A673 (cell line): ENCODE measurements at regions not wholly inside any gene's neighbourhood (a gene's known extent, or its start where the extent isn't known, plus 50 kb on each side); places are given as distances from the start of the nearest gene placed in this dataset.

Experiments used
- BruUV-seq: library from RNA; stranded (reverse); fragments of 400-500 nt; replicated peaks from 2 replicates; lab custom pipeline; 2021; lab: Mats Ljungman, UMichigan
- CTCF ChIA-PET: fragments of 300-600 bp; sonication (Branson Sonifier 250); formaldehyde crosslinking; loops from one replicate; lab custom pipeline; 2022; ENCODE audit warnings: antibody characterized with exemption; lab: Charles Lee
- POLR2A ChIA-PET: fragments of 300-600 bp; sonication (Branson Sonifier 250); formaldehyde crosslinking; loops from one replicate; lab custom pipeline; 2022; ENCODE audit warnings: antibody characterized with exemption; ENCODE audit not compliant: low non-redundant PET; lab: Charles Lee
- DNase-seq: peaks from one replicate; pipeline ENCODE4 v3.0.0-alpha.2; 2015; ENCODE audit warnings: low spot score
- H3K27ac ChIP-seq: fragments of 200-600 bp; sonication (generic); 2 replicates; pipeline ENCODE4 v1.5.1; 2016; ENCODE audit warnings: mixed run types, low read depth, mild to moderate bottlenecking, mixed read lengths, antibody characterized with exemption, low read length; ENCODE audit not compliant: poor library complexity, severe bottlenecking
- H3K27me3 ChIP-seq: fragments of 200-600 bp; sonication (generic); replicated peaks from 2 replicates; pipeline ENCODE4 v1.6.1; 2017; ENCODE audit warnings: mixed run types, low read depth, mild to moderate bottlenecking, mixed read lengths, antibody characterized with exemption, low read length; ENCODE audit not compliant: insufficient read depth, poor library complexity
- H3K36me3 ChIP-seq: fragments of 200-600 bp; sonication (generic); 2 replicates; pipeline ENCODE4 v1.6.1; 2016; ENCODE audit warnings: mixed run types, mild to moderate bottlenecking, mixed read lengths, antibody characterized with exemption, low read length; ENCODE audit not compliant: insufficient read depth, poor library complexity, severe bottlenecking
- H3K4me1 ChIP-seq: fragments of 200-600 bp; sonication (generic); 2 replicates; pipeline ENCODE4 v1.6.1; 2017; ENCODE audit warnings: mixed run types, mild to moderate bottlenecking, mixed read lengths, antibody characterized with exemption, low read length; ENCODE audit not compliant: insufficient read depth, poor library complexity, severe bottlenecking
- H3K4me3 ChIP-seq: fragments of 200-600 bp; sonication (generic); 2 replicates; pipeline ENCODE4 v1.5.1; 2016; ENCODE audit warnings: low read depth, mixed run types, mild to moderate bottlenecking, mixed read lengths, low read length; ENCODE audit not compliant: poor library complexity, severe bottlenecking
- H3K9me3 ChIP-seq: fragments of 200-600 bp; sonication (generic); 2 replicates; pipeline ENCODE4 v1.6.1; 2016; ENCODE audit warnings: mixed run types, low read depth, mild to moderate bottlenecking, mixed read lengths, antibody characterized with exemption, low read length; ENCODE audit not compliant: poor library complexity, severe bottlenecking
- EZH2 ChIP-seq: fragments of 200-600 bp; sonication (generic); IDR thresholded peaks from 2 replicates; pipeline ENCODE4 v1.6.1; 2017; ENCODE audit warnings: borderline replicate concordance, low read depth, mild to moderate bottlenecking, mixed read lengths, antibody characterized with exemption, low read length; ENCODE audit not compliant: poor library complexity, severe bottlenecking
- intact Hi-C: fragments of 100-400 bp; cut with micrococcal nuclease; formaldehyde crosslinking; loops from one replicate; pipeline ENCODE4 v1.10.0; 2022; ENCODE audit not compliant: unreplicated experiment
- TF ChIP-seq, protein P1 (sequence below): fragments of 300-800, 200-600 bp; sonication (generic); conservative IDR thresholded peaks from 2 replicates; pipeline ENCODE4 v1.5.1; 2017; ENCODE audit warnings: low read depth, mild to moderate bottlenecking, antibody characterized with exemption, low read length, moderate library complexity, mixed read lengths

GRCh38 chr17:79538291-79538690 is 72.6 kb downstream of the RBFOX3 start:
- TF ChIP-seq EZH2 = no peak
- TF ChIP-seq, protein P1, sequence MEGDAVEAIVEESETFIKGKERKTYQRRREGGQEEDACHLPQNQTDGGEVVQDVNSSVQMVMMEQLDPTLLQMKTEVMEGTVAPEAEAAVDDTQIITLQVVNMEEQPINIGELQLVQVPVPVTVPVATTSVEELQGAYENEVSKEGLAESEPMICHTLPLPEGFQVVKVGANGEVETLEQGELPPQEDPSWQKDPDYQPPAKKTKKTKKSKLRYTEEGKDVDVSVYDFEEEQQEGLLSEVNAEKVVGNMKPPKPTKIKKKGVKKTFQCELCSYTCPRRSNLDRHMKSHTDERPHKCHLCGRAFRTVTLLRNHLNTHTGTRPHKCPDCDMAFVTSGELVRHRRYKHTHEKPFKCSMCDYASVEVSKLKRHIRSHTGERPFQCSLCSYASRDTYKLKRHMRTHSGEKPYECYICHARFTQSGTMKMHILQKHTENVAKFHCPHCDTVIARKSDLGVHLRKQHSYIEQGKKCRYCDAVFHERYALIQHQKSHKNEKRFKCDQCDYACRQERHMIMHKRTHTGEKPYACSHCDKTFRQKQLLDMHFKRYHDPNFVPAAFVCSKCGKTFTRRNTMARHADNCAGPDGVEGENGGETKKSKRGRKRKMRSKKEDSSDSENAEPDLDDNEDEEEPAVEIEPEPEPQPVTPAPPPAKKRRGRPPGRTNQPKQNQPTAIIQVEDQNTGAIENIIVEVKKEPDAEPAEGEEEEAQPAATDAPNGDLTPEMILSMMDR = no peak
- intact Hi-C loops = no loop called here
- POLR2A ChIA-PET = no interaction called here
- DNase-seq = no peak
- Histone ChIP-seq H3K36me3 (no peaks in the 10 kb centered on the region), H3K4me3 (no peak overlapping the region), H3K27me3 (peaks cover 33% of the 10 kb centered on the region), H3K9me3 (no peaks in the 10 kb centered on the region), H3K4me1 (no peaks in the 10 kb centered on the region), H3K27ac (no peak overlapping the region)
- no TSS peak for BruUV-seq
- CTCF ChIA-PET = no interaction called here

- intact Hi-C loops = no loop called here
- Histone ChIP-seq H3K36me3 (no peaks in the 10 kb centered on the region), H3K4me1 (no peaks in the 10 kb centered on the region), H3K27ac (no peak overlapping the region), H3K27me3 (peaks cover 33% of the 10 kb centered on the region), H3K9me3 (no peaks in the 10 kb centered on the region), H3K4me3 (no peak overlapping the region)
- no peak for DNase-seq
- BruUV-seq = no TSS peak
- CTCF ChIA-PET = no interaction called here
- POLR2A ChIA-PET = no interaction called here
- TF ChIP-seq, protein P1 = no peak
- TF ChIP-seq EZH2 = no peak
These were observed 73.2 kb downstream of the RBFOX3 start for GRCh38 chr17:79537686-79538085.

- Histone ChIP-seq H3K27ac (no peak overlapping the region), H3K4me1 (no peaks in the 10 kb centered on the region), H3K27me3 (peaks cover 36% of the 10 kb centered on the region), H3K36me3 (no peaks in the 10 kb centered on the region), H3K9me3 (no peaks in the 10 kb centered on the region), H3K4me3 (no peak overlapping the region)
- ChIA-PET POLR2A (no interaction called here), CTCF (no interaction called here)
- intact Hi-C loops = no loop called here
- no peak for DNase-seq
- no TSS peak for BruUV-seq
- TF ChIP-seq, protein P1 = no peak
- TF ChIP-seq EZH2 = no peak
These were observed 73.8 kb downstream of the RBFOX3 start for GRCh38 chr17:79537061-79537460.
